ENCODE measurements at regions not wholly inside any gene's neighbourhood (a gene's known extent, or its start where the extent isn't known, plus 50 kb on each side); places are given as distances from the start of the nearest gene placed in this dataset.
"Not testable (repeated sequence)": the region's sequence is repeated elsewhere in the genome, so short reads cannot be mapped to it uniquely, and the experiment has no call there.

DNA sequence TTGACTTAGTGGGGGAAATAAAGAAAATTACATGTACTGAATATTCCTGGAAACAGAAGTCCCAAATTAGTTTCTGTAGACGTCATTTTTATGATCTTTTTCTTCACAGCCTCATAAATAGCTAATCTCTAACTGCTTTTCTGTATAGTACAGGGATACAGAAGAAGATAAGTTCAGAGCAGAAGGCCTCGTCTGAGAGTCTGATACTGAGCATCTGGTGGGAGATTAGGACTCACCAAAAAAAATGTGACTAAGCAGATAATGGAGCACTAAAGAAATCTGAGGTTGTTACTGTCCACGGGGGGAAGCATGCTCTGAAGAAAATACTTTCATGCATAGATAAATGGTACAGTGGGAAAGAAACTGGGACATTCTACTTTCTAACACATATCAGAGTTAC lies 115.3 kb upstream of the TRPC5 start:
- Mint-ChIP-seq H3K4me1 (no peaks in the 10 kb centered on the region), H3K27me3 (ENCODE audit: low read depth, poor library complexity) (peaks cover 7% of the 10 kb centered on the region), H3K36me3 (ENCODE audit: low read depth) (no peaks in the 10 kb centered on the region), H3K27ac (no peak overlapping the region), H3K9me3 (no peaks in the 10 kb centered on the region), H3K4me3 (no peak overlapping the region)
- no peak for DNase-seq
- TF ChIP-seq, protein P1, sequence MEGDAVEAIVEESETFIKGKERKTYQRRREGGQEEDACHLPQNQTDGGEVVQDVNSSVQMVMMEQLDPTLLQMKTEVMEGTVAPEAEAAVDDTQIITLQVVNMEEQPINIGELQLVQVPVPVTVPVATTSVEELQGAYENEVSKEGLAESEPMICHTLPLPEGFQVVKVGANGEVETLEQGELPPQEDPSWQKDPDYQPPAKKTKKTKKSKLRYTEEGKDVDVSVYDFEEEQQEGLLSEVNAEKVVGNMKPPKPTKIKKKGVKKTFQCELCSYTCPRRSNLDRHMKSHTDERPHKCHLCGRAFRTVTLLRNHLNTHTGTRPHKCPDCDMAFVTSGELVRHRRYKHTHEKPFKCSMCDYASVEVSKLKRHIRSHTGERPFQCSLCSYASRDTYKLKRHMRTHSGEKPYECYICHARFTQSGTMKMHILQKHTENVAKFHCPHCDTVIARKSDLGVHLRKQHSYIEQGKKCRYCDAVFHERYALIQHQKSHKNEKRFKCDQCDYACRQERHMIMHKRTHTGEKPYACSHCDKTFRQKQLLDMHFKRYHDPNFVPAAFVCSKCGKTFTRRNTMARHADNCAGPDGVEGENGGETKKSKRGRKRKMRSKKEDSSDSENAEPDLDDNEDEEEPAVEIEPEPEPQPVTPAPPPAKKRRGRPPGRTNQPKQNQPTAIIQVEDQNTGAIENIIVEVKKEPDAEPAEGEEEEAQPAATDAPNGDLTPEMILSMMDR (IDR thresholded peaks at IDR 0.05) = no peak

DNA sequence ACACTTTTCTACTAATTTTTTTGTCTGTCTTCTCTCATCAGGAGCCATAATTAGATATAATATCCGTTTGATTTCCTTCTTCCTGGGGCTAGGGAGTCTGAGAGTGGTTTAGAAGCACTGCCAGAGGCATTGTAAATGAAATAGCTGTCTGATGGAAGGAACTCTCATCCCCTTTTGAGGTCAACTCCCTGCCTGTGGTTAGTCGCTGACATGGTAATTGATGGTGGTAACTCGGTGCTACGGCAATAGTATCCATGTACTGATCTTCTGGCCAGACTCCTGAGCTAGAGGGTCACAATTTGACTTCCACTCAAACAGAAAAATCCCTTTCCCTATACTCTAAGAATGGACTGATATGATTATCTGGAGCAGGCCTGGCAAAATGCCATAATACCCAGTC lies 108.1 kb upstream of the TRPC5 start:
- TF ChIP-seq, protein P1 (IDR thresholded peaks at IDR 0.05) = no peak
- no peaks in the 10 kb centered on the region for H3K4me1 Mint-ChIP-seq
- H3K27me3 Mint-ChIP-seq (ENCODE audit: low read depth, poor library complexity) = no peaks in the 10 kb centered on the region
- DNase-seq = no peak
- H3K36me3 Mint-ChIP-seq (ENCODE audit: low read depth) = no peaks in the 10 kb centered on the region
- H3K9me3 Mint-ChIP-seq = no peaks in the 10 kb centered on the region
- H3K4me3 Mint-ChIP-seq = no peak overlapping the region
- H3K27ac Mint-ChIP-seq = no peak overlapping the region

DNA sequence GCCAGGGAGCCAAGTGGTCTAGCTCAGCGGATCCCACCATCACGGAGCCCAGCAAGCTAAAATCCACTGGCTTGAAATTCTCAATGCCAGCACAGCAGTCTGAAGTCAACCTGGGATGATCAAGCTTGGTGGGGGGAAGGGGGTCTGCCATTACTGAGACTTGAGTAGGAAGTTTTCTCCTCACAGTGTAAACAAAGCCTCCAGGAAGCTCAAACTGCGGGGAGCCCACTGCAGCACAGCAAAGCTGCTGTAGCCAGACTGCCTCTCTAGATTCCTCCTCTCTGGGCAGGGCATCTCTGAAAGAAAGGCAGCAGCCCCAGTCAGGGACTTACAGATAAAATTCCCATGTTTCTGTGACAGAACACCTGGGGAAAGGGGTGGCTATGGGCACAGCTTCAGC lies 98.8 kb upstream of the TRPC5 start:
- H3K27me3 Mint-ChIP-seq (ENCODE audit: low read depth, poor library complexity); DNase-seq; H3K4me3 Mint-ChIP-seq; H3K9me3 Mint-ChIP-seq; H3K36me3 Mint-ChIP-seq (ENCODE audit: low read depth); H3K27ac Mint-ChIP-seq; H3K4me1 Mint-ChIP-seq: not testable (repeated sequence)

DNA sequence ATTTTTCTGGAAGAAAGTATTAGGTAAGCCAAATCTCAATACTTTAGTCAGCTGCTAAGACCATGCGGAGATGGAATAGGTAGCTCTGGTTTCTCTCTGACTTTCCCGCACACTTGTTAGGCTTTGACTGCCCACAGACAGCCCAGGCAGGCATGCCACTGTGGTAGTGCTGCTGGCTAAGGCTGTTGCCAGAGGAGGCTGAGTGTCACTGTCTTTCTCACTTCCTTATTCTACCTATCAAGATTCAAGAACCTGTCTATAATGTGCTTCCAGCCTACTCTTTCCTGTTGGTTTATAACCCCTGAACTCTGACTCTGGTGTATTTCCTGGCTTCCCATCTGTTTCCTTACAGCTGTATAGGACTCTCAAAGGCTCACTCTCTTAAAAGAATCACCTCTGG lies 81.8 kb upstream of the TRPC5 start:
- Mint-ChIP-seq H3K4me3 (no peak overlapping the region), H3K36me3 (ENCODE audit: low read depth) (no peaks in the 10 kb centered on the region), H3K4me1 (no peaks in the 10 kb centered on the region)

DNA sequence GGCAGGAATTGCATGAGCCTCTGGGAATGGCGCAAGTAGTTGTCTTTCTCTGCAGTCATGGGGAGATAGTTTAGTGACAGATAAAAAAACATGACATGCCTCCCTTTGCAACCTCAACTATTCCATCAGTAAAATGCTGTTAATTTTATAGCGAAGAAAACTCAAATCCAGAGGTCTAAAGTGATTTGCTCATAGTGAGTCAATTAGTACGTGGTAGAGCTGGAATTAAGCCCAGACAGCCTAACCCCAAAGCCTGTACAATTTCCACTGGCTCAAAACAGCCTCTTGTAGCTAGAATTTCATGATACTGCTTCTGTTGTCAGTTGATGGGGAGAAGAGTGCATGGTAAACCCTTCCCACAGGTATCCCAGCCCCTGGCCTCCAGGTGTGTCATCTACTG lies 81.3 kb upstream of the TRPC5 start:
- H3K4me3 Mint-ChIP-seq = no peak overlapping the region
- H3K27me3 Mint-ChIP-seq (ENCODE audit: low read depth, poor library complexity) = no peaks in the 10 kb centered on the region
- H3K27ac Mint-ChIP-seq = no peak overlapping the region
- no peaks in the 10 kb centered on the region for H3K4me1 Mint-ChIP-seq
- no peak for DNase-seq
- no peaks in the 10 kb centered on the region for H3K9me3 Mint-ChIP-seq
- TF ChIP-seq, protein P1 (IDR thresholded peaks at IDR 0.05) = no peak
- no peaks in the 10 kb centered on the region for H3K36me3 Mint-ChIP-seq (ENCODE audit: low read depth)

More for the DNA sequence above, 81.8 kb upstream of the TRPC5 start:
- Mint-ChIP-seq H3K27me3 (ENCODE audit: low read depth, poor library complexity) (no peaks in the 10 kb centered on the region), H3K27ac (peak overlapping the region; percentile 28), H3K9me3 (peaks cover under 1% of the 10 kb centered on the region)
- TF ChIP-seq, protein P1 (IDR thresholded peaks at IDR 0.05) = no peak
- no peak for DNase-seq

DNA sequence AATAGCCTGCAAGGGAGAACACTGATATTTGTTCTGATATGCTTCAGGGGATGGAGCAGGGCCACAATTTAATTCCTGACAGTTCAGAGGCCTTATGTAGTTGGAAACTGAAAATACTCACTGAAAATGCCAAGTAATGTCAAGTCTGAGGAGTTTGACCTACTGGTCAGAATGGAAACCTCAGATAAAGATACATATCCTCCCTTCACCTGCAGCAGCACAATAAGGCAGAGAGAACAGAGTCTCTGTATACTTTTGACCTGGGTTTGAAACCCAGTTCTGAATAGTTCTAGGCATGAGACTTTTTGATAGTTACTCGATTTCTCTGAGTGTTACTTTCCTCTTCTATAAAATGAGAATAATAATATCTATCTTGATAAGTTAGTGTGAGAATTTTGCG lies 65.8 kb upstream of the TRPC5 start:
- no peak for DNase-seq
- Mint-ChIP-seq H3K27me3 (ENCODE audit: low read depth, poor library complexity) (no peaks in the 10 kb centered on the region), H3K36me3 (ENCODE audit: low read depth) (no peaks in the 10 kb centered on the region), H3K4me3 (no peak overlapping the region), H3K4me1 (no peaks in the 10 kb centered on the region), H3K9me3 (peaks cover 5% of the 10 kb centered on the region), H3K27ac (no peak overlapping the region)
- TF ChIP-seq, protein P1 (IDR thresholded peaks at IDR 0.05) = no peak

Data from nephron progenitor cell (in vitro differentiated cells).